HCT116 (cell line): ENCODE measurements at regions not wholly inside any gene's neighbourhood (a gene's known extent, or its start where the extent isn't known, plus 50 kb on each side); places are given as distances from the start of the nearest gene placed in this dataset.

ENCODE experiments used
- CTCF ChIP-seq, 3 experiments: fragments of 200-600 bp in 1 of 3; sonication (generic) in 1 of 3; IDR thresholded peaks in 2 of 3; conservative IDR thresholded peaks in 1 of 3; 2 replicates each; pipeline ENCODE4 v1.5.1; 2012 to 2017; ENCODE audit warnings: low read depth in 2 of 3, low read length in 2 of 3, antibody characterized with exemption in 1 of 3, borderline replicate concordance in 1 of 3, control low read depth in 1 of 3, mild to moderate bottlenecking in 1 of 3, mixed read lengths in 1 of 3, mixed run types in 1 of 3, moderate library complexity in 1 of 3; ENCODE audit not compliant: insufficient read depth in 1 of 3
- EZH2 ChIP-seq: fragments of 200-600 bp; sonication (generic); IDR thresholded peaks from 2 replicates; pipeline ENCODE4 v1.6.1; 2017; ENCODE audit warnings: antibody characterized with exemption, mixed run types
- TCF7L2 ChIP-seq: IDR thresholded peaks from 2 replicates; pipeline ENCODE4 v1.7.0; 2011; ENCODE audit warnings: borderline replicate concordance, inconsistent platforms; ENCODE audit not compliant: insufficient read depth, insufficient read length; ENCODE audit errors: extremely low read depth

GRCh38 chr17:33873201-33873617 lies 381.9 kb upstream of the CCL2 start:
- TF ChIP-seq TCF7L2 = no peak
- TF ChIP-seq CTCF (IDR thresholded peaks at IDR 0.05 in 2 of 3, conservative IDR thresholded peaks at IDR 0.05 in 1 of 3; ENCODE audit: borderline replicate concordance in 1 of 3, insufficient read depth in 1 of 3, low read depth in 2 of 3, low read length in 2 of 3) = no peak
- no peak for TF ChIP-seq EZH2
